COLO668 (cell line): ENCODE measurements at regions not wholly inside any gene's neighbourhood (a gene's known extent, or its start where the extent isn't known, plus 50 kb on each side); places are given as distances from the start of the nearest gene placed in this dataset.

Source experiments
- DNase-seq: peaks from one replicate; lab custom pipeline; 2025; ENCODE audit not compliant: unreplicated experiment; lab: John Stamatoyannopoulos, UW

GRCh38 chr2:145302886-145303285 lies 783.0 kb upstream of the ZEB2 start:
- no peak for DNase-seq

DNA sequence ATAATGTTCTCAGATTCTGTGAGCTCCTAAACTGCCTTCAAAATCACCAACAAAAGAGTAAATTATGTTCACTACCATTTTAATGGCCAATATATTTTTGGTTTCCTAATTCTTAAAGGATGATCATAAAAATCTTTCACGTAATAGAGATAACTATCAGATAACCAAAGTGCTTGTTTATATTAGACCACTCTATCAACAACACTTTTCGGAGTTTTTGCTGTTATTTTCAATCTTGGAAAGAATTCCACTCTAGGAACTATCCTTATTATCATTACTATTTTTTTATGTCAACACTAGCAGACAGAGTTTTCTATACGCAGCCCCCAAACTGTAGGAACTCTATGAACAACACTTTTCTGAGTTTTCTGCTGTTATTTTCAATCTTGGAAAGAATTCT lies 782.5 kb upstream of the ZEB2 start:
- no peak for DNase-seq

- DNase-seq = no peak
Observed at GRCh38 chr2:145299368-145299767, 779.4 kb upstream of the ZEB2 start.

DNA sequence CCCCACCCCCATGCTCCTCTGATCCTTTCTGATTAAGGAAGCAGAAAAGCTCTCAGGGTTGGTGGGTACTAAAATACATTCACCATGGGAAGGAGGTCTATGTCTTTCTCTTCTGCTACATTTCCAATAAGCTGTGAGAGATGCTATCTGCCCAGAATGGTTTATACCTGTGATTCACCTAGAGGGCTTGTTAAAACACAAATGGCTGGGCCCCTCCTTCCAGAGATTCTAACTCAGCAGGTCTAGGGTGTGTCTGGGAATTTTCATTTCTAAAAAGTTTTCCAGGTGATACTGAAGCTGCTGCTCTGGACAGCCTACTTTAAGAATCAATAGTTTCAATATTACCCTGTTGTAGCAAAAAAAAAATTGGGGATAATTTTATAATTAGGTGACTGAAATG lies 772.2 kb upstream of the ZEB2 start:
- DNase-seq = no peak

DNA sequence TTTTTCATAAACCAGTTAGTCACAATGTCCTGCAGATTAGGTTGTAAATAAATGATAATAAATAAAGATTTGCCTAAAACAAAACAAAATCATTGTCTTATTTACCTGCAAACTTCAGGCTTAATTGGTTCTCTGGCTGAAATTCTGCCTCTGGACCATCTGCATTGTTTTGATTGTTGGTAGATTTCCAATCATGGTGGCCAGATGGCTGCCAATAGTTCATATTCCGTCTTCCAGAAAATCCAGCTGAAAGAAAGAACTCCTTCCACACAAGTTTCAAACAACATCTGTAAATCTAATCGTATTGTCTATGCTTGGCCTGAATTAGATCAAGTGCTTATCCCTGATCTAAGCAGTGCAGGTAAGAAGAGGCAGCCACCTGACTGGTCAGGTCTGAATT lies 771.1 kb upstream of the ZEB2 start:
- no peak for DNase-seq

GRCh38 chr2:145289946-145290345 lies 770.0 kb upstream of the ZEB2 start:
- no peak for DNase-seq

GRCh38 chr2:145288650-145289496 lies 769.0 kb upstream of the ZEB2 start:
- DNase-seq = no peak

- DNase-seq = no peak
Observed at GRCh38 chr2:145287736-145288135, 767.8 kb upstream of the ZEB2 start.

DNA sequence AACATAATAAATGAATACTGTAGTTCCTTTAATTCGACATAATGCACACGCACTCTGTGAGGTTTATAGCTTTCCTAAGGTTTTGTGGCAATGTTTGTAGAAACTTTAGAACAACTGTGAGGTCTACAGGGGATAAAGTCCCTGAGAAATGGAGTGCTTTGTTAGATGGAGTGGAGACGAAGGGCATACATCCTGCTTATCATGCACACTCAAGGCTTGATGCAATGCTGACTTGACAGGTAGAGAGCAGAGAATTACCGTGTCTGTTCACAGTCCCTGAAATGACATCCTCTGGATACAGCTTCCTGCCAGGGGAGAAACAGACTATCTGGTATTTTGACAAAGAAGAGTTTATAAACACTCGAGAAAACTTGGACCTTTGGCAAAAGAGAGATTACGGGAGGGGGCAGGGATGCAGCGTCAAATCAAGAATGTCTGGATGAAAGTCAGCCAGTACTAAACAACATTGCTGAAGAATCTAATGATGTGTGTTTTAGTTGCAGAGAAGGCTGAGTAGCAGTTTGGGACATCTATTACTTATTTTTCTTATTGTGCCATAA lies 766.9 kb upstream of the ZEB2 start:
- DNase-seq = no peak

GRCh38 chr2:145284551-145284950 lies 764.6 kb upstream of the ZEB2 start:
- no peak for DNase-seq

GRCh38 chr2:145283131-145283530 lies 763.2 kb upstream of the ZEB2 start:
- no peak for DNase-seq

DNA sequence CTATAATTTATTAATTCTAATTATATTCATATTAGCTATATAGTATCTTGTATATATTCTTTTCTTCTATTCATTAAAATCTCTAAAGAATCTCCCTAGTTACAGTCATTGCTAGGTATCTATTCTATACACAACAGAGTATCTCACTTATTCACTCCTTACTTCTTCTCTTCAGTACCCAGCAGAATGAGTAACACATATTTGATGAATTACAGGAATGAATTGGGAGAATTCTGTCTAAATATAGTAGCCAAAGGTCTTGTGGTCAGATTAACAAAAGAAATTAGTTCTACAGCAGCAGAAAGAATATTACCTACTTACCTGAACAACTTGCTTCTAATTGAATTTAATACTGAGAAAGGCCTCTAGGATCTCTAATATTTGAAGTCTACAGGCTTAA lies 758.0 kb upstream of the ZEB2 start:
- DNase-seq = no peak

GRCh38 chr2:145273840-145274239 lies 753.9 kb upstream of the ZEB2 start:
- DNase-seq = peak; percentile 3

GRCh38 chr2:145268931-145269330 lies 749.0 kb upstream of the ZEB2 start:
- no peak for DNase-seq

DNA sequence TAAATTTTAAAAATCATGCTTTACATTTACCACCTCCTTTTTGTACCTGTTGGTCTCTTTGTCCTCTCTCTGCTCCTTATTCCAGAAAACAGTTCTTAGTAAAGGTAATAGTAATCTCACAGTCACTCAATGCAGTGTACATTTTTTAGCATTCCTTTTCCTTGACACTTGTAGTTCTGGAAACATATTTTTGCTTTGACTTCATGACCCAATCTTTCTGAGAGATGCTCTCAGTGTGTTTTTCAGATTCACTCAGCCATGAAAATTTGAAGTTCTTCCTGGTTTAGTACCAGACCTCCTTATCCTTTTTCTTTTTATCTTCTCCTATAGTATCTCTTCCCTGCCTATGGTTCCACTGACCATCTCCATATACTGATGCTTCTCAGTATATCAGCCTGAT lies 747.5 kb upstream of the ZEB2 start:
- DNase-seq = no peak

DNA sequence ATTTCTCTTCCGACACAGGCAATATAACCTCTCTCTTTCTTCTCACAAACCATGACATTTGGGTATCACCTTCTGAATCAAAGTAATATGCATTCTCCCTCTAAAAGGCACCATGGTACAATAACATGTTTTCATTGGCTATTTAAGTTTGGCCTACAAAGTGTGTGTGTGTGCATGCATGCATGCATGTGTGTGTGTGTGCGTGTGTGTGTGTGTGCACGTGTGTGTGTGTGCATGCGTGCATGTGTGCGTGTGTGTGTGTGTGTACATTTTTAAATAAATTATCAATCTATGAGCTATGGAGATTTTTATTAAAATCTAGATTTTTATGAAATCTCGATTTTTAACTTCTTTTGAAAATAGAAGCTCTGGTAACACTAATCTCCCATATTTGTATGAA lies 745.3 kb upstream of the ZEB2 start:
- no peak for DNase-seq

DNA sequence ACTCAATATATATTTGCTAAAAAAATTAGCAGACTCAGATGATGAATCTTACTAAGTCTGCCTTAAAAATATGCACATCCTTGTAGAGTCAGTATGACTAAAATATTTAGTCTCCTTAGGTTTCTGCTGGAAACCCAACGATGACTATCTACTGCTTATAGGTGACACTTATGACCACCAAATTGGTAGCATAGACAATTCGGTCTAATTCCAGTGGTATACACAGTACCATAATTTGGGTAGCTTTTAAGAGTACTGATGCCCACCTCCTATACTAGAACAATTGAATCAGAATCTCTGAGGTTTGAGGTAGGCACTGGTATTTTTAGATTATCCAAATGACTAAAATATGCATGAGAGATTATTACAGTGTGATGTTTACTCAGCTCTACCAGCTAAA lies 740.8 kb upstream of the ZEB2 start:
- no peak for DNase-seq

DNA sequence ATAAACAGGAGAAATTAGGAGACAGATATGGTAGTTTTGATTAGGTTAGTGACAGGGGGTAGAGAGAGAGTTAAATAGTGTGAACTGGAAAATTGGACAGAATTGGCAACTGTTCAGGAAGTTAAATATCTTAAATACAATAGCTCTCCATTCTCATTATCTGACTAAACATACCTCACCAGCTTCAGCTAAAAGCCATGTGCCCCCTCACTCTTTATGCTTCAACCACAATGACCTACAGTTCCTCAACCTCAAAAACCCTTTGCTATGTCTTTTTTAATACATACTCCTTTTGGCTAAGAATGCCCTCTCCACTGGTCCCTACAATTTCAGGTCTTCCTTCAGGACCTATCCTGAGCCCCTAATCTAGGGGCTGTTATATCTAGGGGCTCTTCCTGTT lies 740.2 kb upstream of the ZEB2 start:
- DNase-seq = no peak

DNA sequence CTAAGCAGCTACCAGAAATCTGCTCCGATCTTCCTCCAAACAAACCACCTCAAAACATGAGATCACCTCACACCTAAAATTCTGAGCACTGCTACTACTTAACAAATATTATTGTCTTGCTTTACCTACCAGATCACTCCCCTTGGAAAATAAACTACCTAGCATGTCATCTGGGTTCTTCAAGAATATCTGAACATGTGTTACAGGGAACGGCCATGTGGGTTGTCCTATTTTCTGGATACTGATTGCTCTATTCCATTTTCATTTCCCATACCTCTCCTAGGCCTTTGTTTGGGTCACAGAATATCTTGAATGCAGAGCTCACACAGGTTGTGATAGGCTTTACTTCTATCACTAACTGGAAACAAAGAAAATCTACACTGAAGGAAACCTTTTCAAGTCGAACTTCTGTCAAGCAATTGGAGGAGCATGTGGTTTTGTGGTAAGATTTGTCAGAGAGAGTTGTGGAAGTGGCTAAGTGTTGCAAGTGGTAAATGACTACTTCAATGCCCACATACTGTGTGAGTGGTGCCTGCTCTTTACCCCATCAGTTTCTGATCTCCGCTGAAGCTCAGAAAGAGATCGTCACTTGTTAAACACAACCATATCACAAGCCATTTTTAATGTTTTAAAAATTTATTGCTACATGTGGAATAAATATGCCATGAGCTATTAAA lies 739.1 kb upstream of the ZEB2 start:
- no peak for DNase-seq

DNA sequence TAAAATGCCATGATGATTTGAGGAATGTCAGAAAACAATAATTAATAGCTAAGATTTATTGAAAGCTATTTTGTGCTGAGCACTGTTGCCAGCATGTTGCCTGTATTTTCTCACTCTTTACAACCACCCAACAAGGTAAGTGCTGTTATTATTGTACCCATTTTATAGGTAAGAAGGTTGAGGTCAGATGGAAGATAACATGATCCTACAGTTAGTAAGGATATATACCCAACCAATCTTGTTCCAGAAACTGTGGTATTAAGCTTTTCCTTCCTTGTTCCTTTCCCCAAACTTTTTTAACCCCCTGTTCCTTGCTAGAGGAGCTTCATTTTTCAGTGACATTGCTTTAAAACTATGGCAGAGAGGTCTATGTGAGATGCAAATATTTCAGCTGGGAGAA lies 738.0 kb upstream of the ZEB2 start:
- DNase-seq = no peak

- no peak for DNase-seq
Observed at GRCh38 chr2:145256551-145256950, 736.6 kb upstream of the ZEB2 start.

DNA sequence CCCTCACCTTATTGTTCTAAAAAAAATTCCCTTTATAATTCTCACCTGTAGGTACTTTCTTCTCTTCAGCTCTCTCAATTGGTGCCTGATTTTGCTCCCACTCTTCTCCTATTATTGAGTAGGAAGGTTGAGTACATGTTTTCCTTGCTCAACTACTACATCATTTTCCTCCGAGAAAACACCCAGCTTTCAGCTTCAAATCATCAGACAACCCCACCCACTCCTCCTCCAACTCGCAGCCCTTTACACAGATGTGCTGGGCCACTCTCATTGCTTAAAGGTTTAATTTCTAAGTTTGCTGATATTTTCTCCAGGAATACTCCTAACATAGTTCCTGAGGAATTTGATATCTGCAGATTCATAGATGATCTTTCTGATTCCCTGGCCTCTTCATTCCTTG lies 734.4 kb upstream of the ZEB2 start:
- DNase-seq = no peak
